GM12872 (cell line): ENCODE measurements at regions not wholly inside any gene's neighbourhood (a gene's known extent, or its start where the extent isn't known, plus 50 kb on each side); places are given as distances from the start of the nearest gene placed in this dataset.
A peak's percentile ranks its signal among the peaks of the same experiment; 100 is the strongest.

Source experiments
- TF ChIP-seq, protein P1 (sequence below): IDR thresholded peaks from 3 replicates; pipeline ENCODE4 v1.5.1; 2011; ENCODE audit warnings: low read depth, mild to moderate bottlenecking, low read length, moderate library complexity; ENCODE audit not compliant: insufficient read depth

DNA sequence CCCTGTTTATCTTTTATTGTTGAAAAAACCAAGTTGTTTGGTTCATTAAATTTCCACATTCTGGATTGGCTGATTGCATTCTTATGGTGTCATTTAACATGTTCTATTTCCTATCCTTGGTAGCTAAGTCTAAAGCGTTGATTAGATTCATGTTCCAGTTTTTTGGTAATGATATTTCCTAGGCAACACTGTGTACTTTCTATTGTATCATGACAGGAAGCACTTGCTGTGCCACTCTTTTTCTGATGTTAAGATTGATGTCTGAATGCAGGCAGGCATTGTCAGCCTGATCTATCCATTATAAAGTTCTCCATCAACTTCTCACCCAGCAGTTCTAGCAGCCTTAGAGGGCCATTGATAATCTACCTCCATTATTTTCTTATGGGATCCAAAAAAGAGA lies 91.1 kb upstream of the ARID2 start:
- TF ChIP-seq, protein P1, sequence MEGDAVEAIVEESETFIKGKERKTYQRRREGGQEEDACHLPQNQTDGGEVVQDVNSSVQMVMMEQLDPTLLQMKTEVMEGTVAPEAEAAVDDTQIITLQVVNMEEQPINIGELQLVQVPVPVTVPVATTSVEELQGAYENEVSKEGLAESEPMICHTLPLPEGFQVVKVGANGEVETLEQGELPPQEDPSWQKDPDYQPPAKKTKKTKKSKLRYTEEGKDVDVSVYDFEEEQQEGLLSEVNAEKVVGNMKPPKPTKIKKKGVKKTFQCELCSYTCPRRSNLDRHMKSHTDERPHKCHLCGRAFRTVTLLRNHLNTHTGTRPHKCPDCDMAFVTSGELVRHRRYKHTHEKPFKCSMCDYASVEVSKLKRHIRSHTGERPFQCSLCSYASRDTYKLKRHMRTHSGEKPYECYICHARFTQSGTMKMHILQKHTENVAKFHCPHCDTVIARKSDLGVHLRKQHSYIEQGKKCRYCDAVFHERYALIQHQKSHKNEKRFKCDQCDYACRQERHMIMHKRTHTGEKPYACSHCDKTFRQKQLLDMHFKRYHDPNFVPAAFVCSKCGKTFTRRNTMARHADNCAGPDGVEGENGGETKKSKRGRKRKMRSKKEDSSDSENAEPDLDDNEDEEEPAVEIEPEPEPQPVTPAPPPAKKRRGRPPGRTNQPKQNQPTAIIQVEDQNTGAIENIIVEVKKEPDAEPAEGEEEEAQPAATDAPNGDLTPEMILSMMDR, result no peak

DNA sequence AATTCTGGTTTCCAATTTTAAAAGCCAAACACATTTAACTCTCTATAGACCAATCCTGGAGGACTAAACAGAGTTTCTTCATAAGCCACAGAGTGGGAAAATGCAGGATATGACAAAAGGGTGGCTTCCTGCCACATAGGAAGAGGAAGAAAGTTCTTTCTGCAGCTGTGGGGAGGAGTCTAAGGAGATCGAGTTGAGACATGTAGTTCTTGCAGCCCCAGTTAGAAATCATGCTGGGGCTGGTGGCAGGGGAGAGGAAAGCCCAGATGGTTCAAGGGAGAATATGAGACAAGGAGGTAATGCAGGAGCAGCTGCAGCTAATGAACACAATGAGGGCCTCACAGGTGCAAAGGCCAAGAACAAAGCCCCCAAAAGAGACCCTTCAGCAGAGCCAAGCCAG lies 85.0 kb upstream of the ARID2 start:
- TF ChIP-seq, protein P1, result no peak

DNA sequence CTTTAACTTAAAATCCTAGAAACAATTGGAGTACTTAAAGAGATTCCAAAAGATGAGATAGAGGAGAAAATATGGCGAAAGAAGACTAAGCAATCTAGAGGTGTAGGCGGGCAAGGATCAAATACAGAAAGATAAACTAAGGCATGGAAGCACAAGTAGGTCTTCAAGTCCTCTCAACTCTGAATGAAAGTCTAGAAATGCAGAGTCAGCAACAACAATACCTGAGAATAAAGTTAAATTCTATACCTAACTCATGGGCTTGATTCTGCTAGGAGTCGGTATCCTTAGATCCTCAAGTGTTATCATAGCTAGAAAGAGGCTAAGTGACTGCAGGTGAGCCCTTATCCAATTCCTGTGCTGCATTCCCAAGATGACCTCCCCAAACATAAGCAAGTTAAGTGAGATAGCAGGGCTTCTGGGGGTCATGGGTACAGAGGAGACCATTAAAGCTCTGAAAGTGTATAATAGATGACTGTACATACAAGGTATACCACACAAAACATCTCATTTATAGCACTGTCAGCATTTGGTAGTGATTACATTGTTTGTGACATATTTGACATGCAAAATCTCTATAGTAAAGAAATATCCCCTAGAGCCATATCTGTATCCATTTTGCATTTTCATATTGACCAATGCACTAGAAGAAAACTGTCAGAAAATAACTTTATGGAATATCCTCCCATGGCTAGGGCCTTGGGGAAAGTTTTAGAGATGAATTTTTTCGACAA lies 82.5 kb upstream of the ARID2 start:
- TF ChIP-seq, protein P1, result no peak

DNA sequence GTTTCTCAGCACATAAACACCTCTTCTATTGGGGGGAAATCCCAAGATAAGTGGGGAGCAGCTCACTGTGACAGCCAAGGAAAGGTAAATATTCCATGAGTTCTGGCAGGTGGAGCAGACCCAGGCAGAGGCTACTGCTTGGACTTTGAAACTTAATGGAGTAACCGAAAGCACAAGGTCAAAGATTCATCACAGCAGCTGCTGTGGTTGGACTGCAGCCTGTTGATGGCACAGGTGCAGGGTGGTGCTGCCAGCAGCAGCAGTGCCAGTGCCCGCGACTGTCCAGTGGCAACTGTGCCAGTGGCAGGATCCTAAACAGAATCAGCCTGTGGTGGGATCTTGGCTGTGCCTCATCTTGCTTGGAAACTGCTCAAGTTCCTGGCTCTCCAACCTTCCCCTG lies 81.4 kb upstream of the ARID2 start:
- TF ChIP-seq, protein P1, result no peak

DNA sequence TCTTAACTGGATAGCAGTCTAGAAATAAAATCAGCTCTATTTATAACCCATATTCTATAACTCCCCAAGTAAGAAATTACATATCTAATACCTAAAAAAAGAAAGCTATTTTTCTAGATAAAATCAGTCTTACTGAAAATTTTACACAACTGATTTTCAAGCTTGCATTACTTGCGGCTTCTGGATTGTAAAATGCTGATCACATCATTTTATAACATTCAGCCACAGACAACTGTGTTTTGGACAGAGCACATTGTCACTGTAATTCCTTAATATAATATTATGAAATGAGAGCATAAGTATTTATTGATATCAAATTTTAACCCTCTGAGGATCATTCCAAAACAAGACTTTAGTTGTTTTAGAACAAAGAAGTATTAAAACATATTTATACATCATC lies 78.5 kb upstream of the ARID2 start:
- TF ChIP-seq, protein P1, result no peak

DNA sequence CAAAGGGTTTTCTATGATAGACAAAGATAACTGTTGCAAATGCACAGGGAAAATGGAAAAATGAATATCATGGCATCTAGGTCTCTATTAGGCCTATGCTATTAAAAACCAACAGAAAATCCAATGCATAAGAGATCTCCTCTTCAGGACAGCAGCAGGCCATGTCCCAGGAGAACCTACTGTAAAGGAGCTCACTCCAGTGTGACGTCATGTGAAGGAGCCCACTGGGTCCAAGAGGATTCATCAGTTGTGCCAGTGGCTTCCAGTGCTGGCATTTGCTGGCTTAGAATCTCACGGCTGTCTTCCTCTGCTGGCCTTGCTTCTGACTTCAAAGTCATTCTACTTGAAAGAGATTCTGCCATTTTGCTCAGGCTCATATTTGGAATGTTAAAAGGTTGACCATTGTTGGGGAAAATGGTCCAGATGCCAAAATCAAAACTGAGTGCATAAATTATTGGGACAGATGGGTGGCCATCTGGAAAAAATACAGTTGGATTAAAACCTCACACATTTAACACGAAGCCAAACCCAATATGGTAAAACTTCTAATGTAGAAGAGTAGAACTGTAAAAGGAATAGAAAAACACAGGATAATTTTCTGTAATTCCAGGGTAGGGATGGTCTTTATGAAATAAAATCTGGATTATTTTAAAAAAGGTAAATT lies 75.4 kb upstream of the ARID2 start:
- TF ChIP-seq, protein P1, result no peak

DNA sequence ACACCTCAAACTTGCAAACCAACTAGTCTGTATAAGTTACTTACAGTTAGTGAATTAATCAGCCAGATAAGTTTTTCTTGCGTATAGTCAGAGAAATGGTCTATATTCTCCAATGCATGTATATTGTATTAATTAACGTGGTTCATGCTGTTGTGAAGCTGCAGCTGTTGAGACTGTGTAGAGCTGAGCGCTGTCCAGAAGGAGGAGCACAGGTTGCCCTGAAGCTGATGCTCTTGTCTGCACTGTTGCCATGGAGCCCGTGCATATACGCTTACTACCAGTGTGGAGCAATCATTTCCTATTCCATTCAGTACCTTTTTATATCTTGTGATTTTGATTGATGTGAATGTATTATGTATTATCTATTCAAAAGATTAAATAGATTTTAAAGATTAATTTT lies 74.3 kb upstream of the ARID2 start:
- TF ChIP-seq, protein P1, result peak; percentile 20; the same call in 2 of the 3 replicates
